CD14-positive monocyte (primary cell): ENCODE measurements at regions not wholly inside any gene's neighbourhood (a gene's known extent, or its start where the extent isn't known, plus 50 kb on each side); places are given as distances from the start of the nearest gene placed in this dataset.

Experiments
- DNase-seq, 3 donors: peaks; one replicate each; pipeline ENCODE4 v3.0.0-alpha.2; 2011 to 2022
- H2AFZ ChIP-seq: 2 replicates; pipeline ENCODE4 v1.6.0; 2012; ENCODE audit warnings: mild to moderate bottlenecking, low read depth, low read length, inconsistent platforms; ENCODE audit not compliant: insufficient read depth, poor library complexity, severe bottlenecking
- H3K27ac ChIP-seq, 2 donors: 1 replicate in 1 of 2; 2 replicates in 1 of 2; pipeline ENCODE4 v1.5.1; 2012 to 2013; ENCODE audit warnings: low read length in 2 of 2, control low read depth in 1 of 2, inconsistent platforms in 1 of 2, low read depth in 1 of 2, mild to moderate bottlenecking in 1 of 2
- H3K27me3 ChIP-seq, 2 donors: one replicate each; pipeline versions ENCODE4 v1.6.0 to v1.6.1; 2011 to 2013; ENCODE audit warnings: low read length in 2 of 2; ENCODE audit not compliant: control insufficient read depth in 2 of 2, insufficient read depth in 2 of 2
- H3K36me3 ChIP-seq, 2 donors: replicated peaks in 1 of 2; 1 replicate in 1 of 2; 2 replicates in 1 of 2; pipeline versions ENCODE4 v1.5.1 to v1.6.1; 2012 to 2013; ENCODE audit warnings: low read length in 2 of 2, control low read depth in 1 of 2, inconsistent platforms in 1 of 2, mild to moderate bottlenecking in 1 of 2; ENCODE audit not compliant: insufficient read depth in 2 of 2, control insufficient read depth in 1 of 2
- H3K4me1 ChIP-seq, 2 donors: 1 replicate in 1 of 2; 2 replicates in 1 of 2; pipeline versions ENCODE4 v1.5.1 to v1.6.1; 2012 to 2013; ENCODE audit warnings: low read length in 2 of 2, control low read depth in 1 of 2, inconsistent platforms in 1 of 2, mild to moderate bottlenecking in 1 of 2, moderate library complexity in 1 of 2; ENCODE audit not compliant: insufficient read depth in 2 of 2, control insufficient read depth in 1 of 2
- H3K4me2 ChIP-seq: replicated peaks from 2 replicates; pipeline ENCODE3; 2012; ENCODE audit warnings: low read length, moderate library complexity, mild to moderate bottlenecking; ENCODE audit not compliant: poor library complexity, severe bottlenecking; ENCODE audit errors: extremely low read depth
- H3K4me3 ChIP-seq, 3 experiments: fragments of 200-600 bp in 1 of 3; sonication (generic) in 1 of 3; replicated peaks in 1 of 3; 1 replicate in 2 of 3; 2 replicates in 1 of 3; pipeline ENCODE4 v1.5.1; 2011 to 2013; ENCODE audit warnings: low read length in 3 of 3, mild to moderate bottlenecking in 3 of 3, control low read depth in 2 of 3, low read depth in 2 of 3, inconsistent platforms in 1 of 3, moderate library complexity in 1 of 3
- H3K79me2 ChIP-seq: 2 replicates; pipeline ENCODE4 v1.6.0; 2012; ENCODE audit warnings: mild to moderate bottlenecking, control low read depth, inconsistent platforms, low read length, moderate library complexity; ENCODE audit not compliant: insufficient read depth
- H3K9ac ChIP-seq: 2 replicates; pipeline ENCODE4 v1.6.0; 2017; ENCODE audit warnings: low read length, mild to moderate bottlenecking; ENCODE audit not compliant: insufficient read depth, poor library complexity, severe bottlenecking
- H3K9me3 ChIP-seq, 2 donors: replicated peaks in 1 of 2; 1 replicate in 1 of 2; 2 replicates in 1 of 2; pipeline versions ENCODE4 v1.5.1 to v1.6.1; 2012 to 2013; ENCODE audit warnings: low read length in 2 of 2, control low read depth in 1 of 2; ENCODE audit not compliant: control insufficient read depth in 1 of 2, insufficient read depth in 1 of 2
- H4K20me1 ChIP-seq: 2 replicates; pipeline ENCODE4 v1.6.0; 2012; ENCODE audit warnings: mild to moderate bottlenecking, low read length, control low read depth, moderate library complexity; ENCODE audit not compliant: insufficient read depth
- H3K27ac Mint-ChIP-seq, 7 donors: one replicate each; pipeline ENCODE4 v1.8.0; 2020; ENCODE audit warnings: mild to moderate bottlenecking in 7 of 7, mixed read lengths in 7 of 7, moderate library complexity in 6 of 7, inconsistent platforms in 2 of 7
- H3K27me3 Mint-ChIP-seq, 3 donors: one replicate each; pipeline ENCODE4 v1.8.0; 2021 to 2022; ENCODE audit warnings: low read depth in 3 of 3, mild to moderate bottlenecking in 3 of 3, mixed read lengths in 3 of 3, moderate library complexity in 3 of 3, inconsistent platforms in 1 of 3
- H3K36me3 Mint-ChIP-seq, 2 donors: one replicate each; pipeline ENCODE4 v1.8.0; 2020; ENCODE audit warnings: mixed read lengths in 2 of 2, inconsistent platforms in 1 of 2, mild to moderate bottlenecking in 1 of 2
- H3K4me1 Mint-ChIP-seq: one replicate; pipeline ENCODE4 v1.8.0; 2020; ENCODE audit warnings: mild to moderate bottlenecking, mixed read lengths
- H3K4me3 Mint-ChIP-seq, 2 donors: one replicate each; pipeline ENCODE4 v1.8.0; 2020; ENCODE audit warnings: mild to moderate bottlenecking in 2 of 2, mixed read lengths in 2 of 2, moderate library complexity in 1 of 2
- H3K9me3 Mint-ChIP-seq, 7 donors: one replicate each; pipeline ENCODE4 v1.8.0; 2020 to 2022; ENCODE audit warnings: mixed read lengths in 7 of 7, mild to moderate bottlenecking in 6 of 7, moderate library complexity in 6 of 7, inconsistent platforms in 2 of 7
- WGBS: methylation state at CpG from one replicate; pipeline ENCODE4 v1.1.5; 2013; ENCODE audit warnings: missing lambda C conversion rate; ENCODE audit not compliant: insufficient coverage; 5-methylcytosine and 5-hydroxymethylcytosine counted together
- intact Hi-C, 2 donors: fragments of 100-400 bp; cut with micrococcal nuclease; formaldehyde crosslinking; loops; one replicate each; pipeline versions ENCODE4 v1.15.0 to v1.15.1; 2023
- TF ChIP-seq, protein P1 (sequence below): fragments of 200-600 bp; IDR thresholded peaks from one replicate; pipeline ENCODE4 v1.8.0; 2022; ENCODE audit warnings: antibody characterized with exemption, mild to moderate bottlenecking

DNA sequence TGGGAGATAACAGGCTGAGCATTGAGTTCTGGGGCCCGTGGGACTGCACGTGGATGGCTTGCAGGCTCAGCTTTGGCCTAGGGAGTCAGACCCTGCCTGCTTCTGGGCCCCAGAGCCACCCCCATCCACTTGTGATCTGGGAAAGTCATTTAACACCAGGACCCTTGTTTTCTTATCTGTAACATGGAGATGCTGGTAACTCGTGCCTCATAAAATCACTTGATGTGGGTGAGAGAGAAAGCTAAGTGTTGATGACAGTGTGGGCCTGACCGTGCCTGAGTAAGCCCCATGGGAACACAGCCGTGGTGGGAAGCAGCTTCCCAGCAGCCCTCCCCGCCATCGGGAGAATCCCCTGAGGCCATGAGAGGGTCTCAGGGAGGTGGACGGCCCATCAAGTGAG lies 378.1 kb downstream of the GABRB3 start:
- 66% methylated on average over 5 of the region's 8 CpGs for WGBS
- Histone ChIP-seq H3K4me2 (no peak overlapping the region), H3K79me2 (no peaks in the 10 kb centered on the region), H3K9me3 (peaks cover 23 to 38% of the 10 kb centered on the region in 2 donors), H3K27ac (no peak overlapping the region), H3K36me3 (no peaks in the 10 kb centered on the region), H3K4me3 (no peak overlapping the region), H3K27me3 (no peaks in the 10 kb centered on the region), H3K4me1 (no peaks in the 10 kb centered on the region), H4K20me1 (no peaks in the 10 kb centered on the region), H3K9ac (no peak overlapping the region), H2AFZ (no peak overlapping the region)
- no peak for DNase-seq
- Mint-ChIP-seq H3K36me3 (no peaks in the 10 kb centered on the region), H3K4me3 (no peak overlapping the region), H3K27me3 (peaks cover 0 to 1% (median 0%) of the 10 kb centered on the region in 3 donors), H3K27ac (no peak overlapping the region), H3K9me3 (peaks cover 0 to 30% (median 14%) of the 10 kb centered on the region in 7 donors), H3K4me1 (no peaks in the 10 kb centered on the region)
- TF ChIP-seq, protein P1, sequence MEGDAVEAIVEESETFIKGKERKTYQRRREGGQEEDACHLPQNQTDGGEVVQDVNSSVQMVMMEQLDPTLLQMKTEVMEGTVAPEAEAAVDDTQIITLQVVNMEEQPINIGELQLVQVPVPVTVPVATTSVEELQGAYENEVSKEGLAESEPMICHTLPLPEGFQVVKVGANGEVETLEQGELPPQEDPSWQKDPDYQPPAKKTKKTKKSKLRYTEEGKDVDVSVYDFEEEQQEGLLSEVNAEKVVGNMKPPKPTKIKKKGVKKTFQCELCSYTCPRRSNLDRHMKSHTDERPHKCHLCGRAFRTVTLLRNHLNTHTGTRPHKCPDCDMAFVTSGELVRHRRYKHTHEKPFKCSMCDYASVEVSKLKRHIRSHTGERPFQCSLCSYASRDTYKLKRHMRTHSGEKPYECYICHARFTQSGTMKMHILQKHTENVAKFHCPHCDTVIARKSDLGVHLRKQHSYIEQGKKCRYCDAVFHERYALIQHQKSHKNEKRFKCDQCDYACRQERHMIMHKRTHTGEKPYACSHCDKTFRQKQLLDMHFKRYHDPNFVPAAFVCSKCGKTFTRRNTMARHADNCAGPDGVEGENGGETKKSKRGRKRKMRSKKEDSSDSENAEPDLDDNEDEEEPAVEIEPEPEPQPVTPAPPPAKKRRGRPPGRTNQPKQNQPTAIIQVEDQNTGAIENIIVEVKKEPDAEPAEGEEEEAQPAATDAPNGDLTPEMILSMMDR: no peak
- intact Hi-C loops: no loop called here

DNA sequence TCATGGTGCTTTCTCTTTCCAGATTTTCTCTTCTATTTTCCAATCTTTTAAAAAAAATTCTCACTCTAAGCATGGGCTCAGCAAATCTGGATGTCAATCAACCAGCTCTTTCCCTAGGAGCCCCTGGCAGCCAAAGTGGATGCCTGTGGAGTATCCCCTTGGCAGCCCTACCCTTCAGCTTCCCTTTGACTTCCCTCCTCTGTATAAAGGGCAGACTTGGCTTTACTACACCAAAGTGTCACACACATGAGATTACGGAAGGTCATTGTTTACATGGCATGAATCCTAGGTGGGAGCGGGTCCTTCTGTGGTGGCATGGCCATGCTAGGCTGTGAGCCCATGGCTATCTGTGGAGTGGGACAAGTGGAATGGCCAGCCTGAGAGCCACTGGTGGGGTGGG lies 379.9 kb downstream of the GABRB3 start:
- no peak overlapping the region for H3K9ac ChIP-seq
- no peak overlapping the region for H2AFZ ChIP-seq
- peaks cover 37 to 56% of the 10 kb centered on the region in 2 donors for H3K9me3 ChIP-seq
- H3K79me2 ChIP-seq: no peaks in the 10 kb centered on the region
- Mint-ChIP-seq H3K4me3 (no peak overlapping the region), H3K9me3 (peaks cover 7 to 41% (median 22%) of the 10 kb centered on the region in 7 donors), H3K36me3 (no peaks in the 10 kb centered on the region), H3K4me1 (no peaks in the 10 kb centered on the region), H3K27ac (no peak overlapping the region), H3K27me3 (peaks cover 0 to 1% (median 0%) of the 10 kb centered on the region in 3 donors)
- intact Hi-C loops: no loop called here
- H3K4me1 ChIP-seq: no peaks in the 10 kb centered on the region
- WGBS: 100% methylated on average over 2 of the region's 2 CpGs
- no peaks in the 10 kb centered on the region for H4K20me1 ChIP-seq
- TF ChIP-seq, protein P1: no peak
- H3K27ac ChIP-seq: no peak overlapping the region
- no peaks in the 10 kb centered on the region for H3K36me3 ChIP-seq
- no peak overlapping the region for H3K4me2 ChIP-seq
- no peak overlapping the region for H3K4me3 ChIP-seq
- no peak for DNase-seq
- H3K27me3 ChIP-seq: no peaks in the 10 kb centered on the region
